Neural progenitor cell (in vitro differentiated cells): ENCODE measurements at regions not wholly inside any gene's neighbourhood (a gene's known extent, or its start where the extent isn't known, plus 50 kb on each side); places are given as distances from the start of the nearest gene placed in this dataset.

Source experiments
- EZH2 ChIP-seq: fragments of 200-600 bp; sonication (generic); IDR thresholded peaks from 2 replicates; pipeline ENCODE4 v1.6.1; 2017; ENCODE audit warnings: antibody characterized with exemption, mild to moderate bottlenecking, moderate library complexity
- EZH2phosphoT487 ChIP-seq: fragments of 200-600 bp; sonication (generic); IDR thresholded peaks from 2 replicates; pipeline ENCODE4 v1.6.1; 2017; ENCODE audit warnings: antibody characterized with exemption
- TF ChIP-seq, protein P1 (sequence below): fragments of 200-600 bp; sonication (generic); IDR thresholded peaks from 2 replicates; pipeline ENCODE4 v1.5.1; 2017; ENCODE audit warnings: antibody characterized with exemption, mild to moderate bottlenecking

- TF ChIP-seq, protein P1, sequence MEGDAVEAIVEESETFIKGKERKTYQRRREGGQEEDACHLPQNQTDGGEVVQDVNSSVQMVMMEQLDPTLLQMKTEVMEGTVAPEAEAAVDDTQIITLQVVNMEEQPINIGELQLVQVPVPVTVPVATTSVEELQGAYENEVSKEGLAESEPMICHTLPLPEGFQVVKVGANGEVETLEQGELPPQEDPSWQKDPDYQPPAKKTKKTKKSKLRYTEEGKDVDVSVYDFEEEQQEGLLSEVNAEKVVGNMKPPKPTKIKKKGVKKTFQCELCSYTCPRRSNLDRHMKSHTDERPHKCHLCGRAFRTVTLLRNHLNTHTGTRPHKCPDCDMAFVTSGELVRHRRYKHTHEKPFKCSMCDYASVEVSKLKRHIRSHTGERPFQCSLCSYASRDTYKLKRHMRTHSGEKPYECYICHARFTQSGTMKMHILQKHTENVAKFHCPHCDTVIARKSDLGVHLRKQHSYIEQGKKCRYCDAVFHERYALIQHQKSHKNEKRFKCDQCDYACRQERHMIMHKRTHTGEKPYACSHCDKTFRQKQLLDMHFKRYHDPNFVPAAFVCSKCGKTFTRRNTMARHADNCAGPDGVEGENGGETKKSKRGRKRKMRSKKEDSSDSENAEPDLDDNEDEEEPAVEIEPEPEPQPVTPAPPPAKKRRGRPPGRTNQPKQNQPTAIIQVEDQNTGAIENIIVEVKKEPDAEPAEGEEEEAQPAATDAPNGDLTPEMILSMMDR: no peak
- TF ChIP-seq EZH2phosphoT487 (no peak), EZH2 (no peak)
Measured at GRCh38 chr10:112053895-112054294, 129.7 kb downstream of the GPAM start.
